Psoas muscle (tissue), 7 donors: ENCODE measurements at regions not wholly inside any gene's neighbourhood (a gene's known extent, or its start where the extent isn't known, plus 50 kb on each side); places are given as distances from the start of the nearest gene placed in this dataset.

Experiments used
- ATAC-seq, 4 donors: fragments of 200-7000 bp; cut with Tn5 transposase; one replicate each; pipeline ENCODE4 v1.9.1; 2020; ENCODE audit warnings: moderate library complexity in 3 of 4, mild to moderate bottlenecking in 2 of 4
- DNase-seq, 2 donors: peaks; one replicate each; pipeline ENCODE4 v3.0.0-alpha.2; 2020
- H3K27ac ChIP-seq: fragments of 200-600 bp; one replicate; pipeline ENCODE4 v1.8.0; 2022
- H3K27me3 ChIP-seq, 3 donors: fragments of 200-600 bp in 1 of 3; one replicate each; pipeline versions ENCODE4 v1.6.1 to v1.8.0; 2013 to 2022; ENCODE audit warnings: low read length in 2 of 3, mild to moderate bottlenecking in 2 of 3, moderate library complexity in 1 of 3; ENCODE audit not compliant: insufficient read depth in 3 of 3
- H3K36me3 ChIP-seq, 2 donors: fragments of 200-600 bp in 1 of 2; one replicate each; pipeline versions ENCODE4 v1.6.1 to v1.8.0; 2013 to 2022; ENCODE audit warnings: low read depth in 1 of 2, mild to moderate bottlenecking in 1 of 2, moderate library complexity in 1 of 2; ENCODE audit not compliant: insufficient read depth in 1 of 2
- H3K4me1 ChIP-seq: fragments of 200-600 bp; one replicate; pipeline ENCODE4 v1.8.0; 2022
- H3K4me3 ChIP-seq: fragments of 200-600 bp; one replicate; pipeline ENCODE4 v1.8.0; 2022; ENCODE audit warnings: mild to moderate bottlenecking
- H3K9me3 ChIP-seq: fragments of 200-600 bp; one replicate; pipeline ENCODE4 v1.8.0; 2022
- CTCF ChIP-seq: fragments of 200-600 bp; IDR thresholded peaks from one replicate; pipeline ENCODE4 v1.8.0; 2022; ENCODE audit warnings: antibody characterized with exemption
- WGBS, 3 donors: extraction: QIAGEN DNeasy Blood & Tissue Kit; methylation state at CpG; one replicate each; pipeline versions ENCODE4 v1.1.6 to v1.1.7; 2013; 5-methylcytosine and 5-hydroxymethylcytosine counted together
- intact Hi-C, 2 donors: fragments of 100-400 bp; cut with DNase I; formaldehyde crosslinking; loops; one replicate each; pipeline versions ENCODE4 v1.11.0 to v1.14.2; 2022
- donor health status: healthy with polysubstance abuse.
- donor health status: DM: no; HTN: no; CAD: no; lungs with moderate emphysema.
- donor health status: Bipolar disorder and iron deficiency.
- donor health status: healthy.
- donor health status: DM: yes; HTN: yes; CAD: no.
- donor health status: DM: no; HTN: no; CAD: no.
- donor health status: DM: yes; HTN: yes; CAD: no.

DNA sequence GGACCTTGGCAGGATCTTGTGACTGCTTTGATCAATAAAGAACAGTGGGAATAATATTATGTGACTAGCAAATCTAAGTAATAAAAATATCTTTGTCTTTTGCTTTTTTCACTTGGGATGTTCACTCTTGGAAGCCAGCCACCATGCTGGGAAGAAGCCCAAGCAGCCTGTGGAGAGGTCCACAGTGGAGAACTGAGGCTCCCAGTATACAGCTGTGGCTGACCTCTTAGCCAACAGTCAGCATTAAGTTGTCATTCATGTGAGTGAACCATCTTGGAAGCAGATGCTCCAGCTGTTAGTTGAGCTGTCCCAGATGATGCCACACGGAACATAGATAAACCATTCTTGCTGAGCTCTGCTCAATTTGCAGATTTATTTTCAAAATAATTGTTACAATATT is 160.0 kb downstream of the OSR1 start:
- Histone ChIP-seq H3K27me3 (no peaks in the 10 kb centered on the region), H3K4me1 (no peaks in the 10 kb centered on the region), H3K9me3 (peaks cover 11% of the 10 kb centered on the region), H3K36me3 (no peaks in the 10 kb centered on the region), H3K27ac (no peak overlapping the region), H3K4me3 (no peak overlapping the region)
- DNase-seq (no peak), ATAC-seq (no peak)
- WGBS, 3 donors: 29 to 31% (median 30%) methylated on average over 1 of the region's 1 CpG
- intact Hi-C loops: no loop called here
- TF ChIP-seq CTCF: no peak

GRCh38 chr2:19195661-19196060 is 162.8 kb downstream of the OSR1 start:
- Histone ChIP-seq H3K27ac (no peak overlapping the region), H3K27me3 (no peaks in the 10 kb centered on the region), H3K4me1 (no peaks in the 10 kb centered on the region), H3K9me3 (peaks cover 11% of the 10 kb centered on the region), H3K36me3 (no peaks in the 10 kb centered on the region), H3K4me3 (no peak overlapping the region)
- no peak for DNase-seq
- no peak for ATAC-seq
- intact Hi-C loops: no loop called here
- WGBS, 3 donors: 67 to 79% (median 77%) methylated on average over 1 of the region's 1 CpG
- no peak for TF ChIP-seq CTCF

DNA sequence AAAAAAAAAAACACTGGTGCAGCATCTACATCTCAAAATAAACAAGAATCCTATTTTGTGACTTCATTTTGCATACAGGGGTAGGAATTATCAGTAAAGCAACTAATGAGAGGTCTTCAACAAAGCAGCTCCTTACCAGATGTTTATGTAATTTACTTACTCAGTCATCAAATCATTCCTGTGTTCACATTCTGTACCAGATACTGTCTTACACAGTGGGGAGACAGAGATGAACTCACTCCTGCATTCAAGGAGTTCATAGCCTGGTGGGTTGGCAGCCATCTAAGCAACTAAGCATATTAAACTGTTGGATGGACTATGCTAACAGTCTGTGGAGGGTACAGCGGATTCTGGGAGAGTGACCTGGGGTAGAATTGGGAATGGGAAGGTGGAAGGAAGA is 169.0 kb downstream of the OSR1 start:
- ATAC-seq (no peak), DNase-seq (no peak)
- H3K27me3 ChIP-seq: no peaks in the 10 kb centered on the region
- H3K4me1 ChIP-seq: no peaks in the 10 kb centered on the region
- no peak overlapping the region for H3K27ac ChIP-seq
- no peaks in the 10 kb centered on the region for H3K36me3 ChIP-seq
- no peak for TF ChIP-seq CTCF
- H3K4me3 ChIP-seq: no peak overlapping the region
- intact Hi-C loops: no loop called here
- no peaks in the 10 kb centered on the region for H3K9me3 ChIP-seq
- WGBS, 3 donors: 93 to 100% (median 94%) methylated on average over 1 of the region's 1 CpG

- Histone ChIP-seq H3K9me3 (no peaks in the 10 kb centered on the region), H3K4me1 (no peaks in the 10 kb centered on the region), H3K36me3 (no peaks in the 10 kb centered on the region), H3K4me3 (no peak overlapping the region), H3K27ac (no peak overlapping the region), H3K27me3 (no peaks in the 10 kb centered on the region)
- WGBS, 3 donors: 83 to 91% (median 90%) methylated on average over 5 of the region's 5 CpGs
- intact Hi-C loops: no loop called here
- no peak for ATAC-seq
- TF ChIP-seq CTCF: no peak
- DNase-seq: no peak
Observed at GRCh38 chr2:19187323-19188020, 171.0 kb downstream of the OSR1 start.

DNA sequence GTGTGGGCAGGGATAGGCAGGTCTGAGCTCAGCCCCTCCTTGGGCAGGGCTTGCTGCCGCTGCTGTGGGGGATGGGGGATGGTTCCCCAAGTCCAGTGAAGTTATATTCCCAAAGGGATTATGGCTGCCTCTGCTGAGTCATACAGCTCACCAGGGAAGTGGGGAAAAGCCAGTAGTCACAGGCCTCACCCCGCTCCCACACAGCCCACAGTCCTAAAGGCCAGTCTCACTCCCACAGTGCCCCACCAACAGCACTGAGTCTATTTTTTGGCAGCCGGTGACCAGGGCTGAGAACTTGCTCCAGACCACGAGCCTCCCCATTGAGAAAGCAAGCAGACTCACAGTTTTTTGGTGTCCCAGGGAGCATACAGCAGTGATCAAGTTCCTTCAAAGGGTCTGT is 173.3 kb downstream of the OSR1 start:
- Histone ChIP-seq H3K9me3 (peaks cover 3% of the 10 kb centered on the region), H3K36me3 (no peaks in the 10 kb centered on the region), H3K4me3 (no peak overlapping the region), H3K27ac (no peak overlapping the region), H3K4me1 (no peaks in the 10 kb centered on the region), H3K27me3 (no peaks in the 10 kb centered on the region)
- intact Hi-C loops: no loop called here
- ATAC-seq (no peak), DNase-seq (no peak)
- 92 to 96% (median 95%) methylated on average over 4 of the region's 4 CpGs for WGBS, 3 donors
- no peak for TF ChIP-seq CTCF
